CD4-positive, alpha-beta T cell treated with Interferon gamma for 1 hour (primary cell): ENCODE measurements at regions not wholly inside any gene's neighbourhood (a gene's known extent, or its start where the extent isn't known, plus 50 kb on each side); places are given as distances from the start of the nearest gene placed in this dataset.
A peak's percentile ranks its signal among the peaks of the same experiment; 100 is the strongest.

Experiments used
- DNase-seq: peaks from one replicate; pipeline ENCODE4 v3.0.0-alpha.2; 2020

GRCh38 chr7:69149804-69150782 lies 448.2 kb upstream of the AUTS2 start:
- DNase-seq, result no peak

GRCh38 chr7:69162326-69162725 lies 435.9 kb upstream of the AUTS2 start:
- no peak for DNase-seq

GRCh38 chr7:69162931-69163670 lies 435.2 kb upstream of the AUTS2 start:
- no peak for DNase-seq

GRCh38 chr7:69166979-69167516 lies 431.2 kb upstream of the AUTS2 start:
- no peak for DNase-seq

- DNase-seq, result no peak
These were observed 428.9 kb upstream of the AUTS2 start for GRCh38 chr7:69169386-69169785.

GRCh38 chr7:69172357-69173077 lies 425.8 kb upstream of the AUTS2 start:
- no peak for DNase-seq

- DNase-seq, result no peak
These were observed 424.9 kb upstream of the AUTS2 start for GRCh38 chr7:69173341-69173740.

GRCh38 chr7:69173846-69174245 lies 424.4 kb upstream of the AUTS2 start:
- DNase-seq, result no peak

GRCh38 chr7:69176841-69177240 lies 421.4 kb upstream of the AUTS2 start:
- no peak for DNase-seq

- DNase-seq, result no peak
These were observed 420.8 kb upstream of the AUTS2 start for GRCh38 chr7:69177461-69177861.

GRCh38 chr7:69177941-69178494 lies 420.3 kb upstream of the AUTS2 start:
- DNase-seq, result no peak

GRCh38 chr7:69180662-69181061 lies 417.6 kb upstream of the AUTS2 start:
- no peak for DNase-seq

GRCh38 chr7:69182596-69183467 lies 415.4 kb upstream of the AUTS2 start:
- DNase-seq, result no peak

GRCh38 chr7:69184339-69184738 lies 413.9 kb upstream of the AUTS2 start:
- peak; percentile 3 for DNase-seq

GRCh38 chr7:69185170-69185569 lies 413.1 kb upstream of the AUTS2 start:
- DNase-seq, result no peak

- no peak for DNase-seq
These were observed 411.3 kb upstream of the AUTS2 start for GRCh38 chr7:69186974-69187373.

GRCh38 chr7:69187824-69188333 lies 410.4 kb upstream of the AUTS2 start:
- DNase-seq, result no peak

GRCh38 chr7:69189406-69189805 lies 408.9 kb upstream of the AUTS2 start:
- no peak for DNase-seq

GRCh38 chr7:69190025-69190424 lies 408.2 kb upstream of the AUTS2 start:
- DNase-seq, result no peak

- DNase-seq, result no peak
These were observed 407.5 kb upstream of the AUTS2 start for GRCh38 chr7:69190763-69191162.

- DNase-seq, result no peak
These were observed 406.1 kb upstream of the AUTS2 start for GRCh38 chr7:69192134-69192533.
